ENCODE measurements at regions not wholly inside any gene's neighbourhood (a gene's known extent, or its start where the extent isn't known, plus 50 kb on each side); places are given as distances from the start of the nearest gene placed in this dataset.

- intact Hi-C loops (cut with micrococcal nuclease; ENCODE audit: unreplicated experiment) (no loop called here), in situ Hi-C loops (cut with MboI) (no loop called here)
- no peaks in the 10 kb centered on the region for H3K79me2 ChIP-seq (ENCODE audit: control insufficient read depth, insufficient read depth, low read length)
- ChIA-PET RAD21 (ENCODE audit: unreplicated experiment) (no interaction called here), CTCF (interaction anchor here (1.6 kb wide), 1 partner anchor 9 kb away, joined by 5 read pairs; no protein-coding TSS in a partner anchor), POLR2A (no interaction called here), SMC1A (ENCODE audit: uncharacterized antibody, unreplicated experiment) (no interaction called here)
- no peak overlapping the region for H3K27ac ChIP-seq (ENCODE audit: control insufficient read depth, insufficient read depth)
- WGBS (ENCODE audit: insufficient coverage, insufficient replicate concordance, low lambda C conversion rate, missing lambda C conversion rate) = 52% methylated on average over 1 of the region's 1 CpG
- no peaks in the 10 kb centered on the region for H3K9me3 ChIP-seq (replicated peaks; ENCODE audit: control insufficient read depth, insufficient read depth, low read length)
- H3K27me3 ChIP-seq (replicated peaks in 1 of 2; ENCODE audit: control insufficient read depth in 2 of 2, insufficient read depth in 2 of 2, low read length in 1 of 2) = no peaks in the 10 kb centered on the region
- no peak overlapping the region for H3K4me3 ChIP-seq
- no peaks in the 10 kb centered on the region for H3K36me3 ChIP-seq (ENCODE audit: control insufficient read depth in 2 of 2, insufficient read depth in 2 of 2, low read length in 1 of 2)
- no peak overlapping the region for H2AFZ ChIP-seq (ENCODE audit: control insufficient read depth, low read depth, low read length)
- no peak for DNase-seq (ENCODE audit: low read depth, low spot score)
- H3K9ac ChIP-seq (ENCODE audit: control insufficient read depth, insufficient read depth, low read length) = no peak overlapping the region
- no peak overlapping the region for H3K4me2 ChIP-seq (ENCODE audit: control insufficient read depth, insufficient read depth)
- BruUV-seq (replicated peaks) = no TSS peak
- H4K20me1 ChIP-seq (ENCODE audit: control insufficient read depth, insufficient read depth) = no peaks in the 10 kb centered on the region
- TF ChIP-seq CHD2 (IDR thresholded peaks at IDR 0.05; ENCODE audit: borderline replicate concordance, low read depth, low read length) = no peak
- no peak for TF ChIP-seq POLR2A (IDR thresholded peaks at IDR 0.05; ENCODE audit: low read depth, low read length)
- TF ChIP-seq FOXM1 (IDR thresholded peaks at IDR 0.05; ENCODE audit: low read depth, low read length) = no peak
- TF ChIP-seq CBFB (IDR thresholded peaks at IDR 0.05; ENCODE audit: low read depth) = no peak
- TF ChIP-seq YY1 (IDR thresholded peaks at IDR 0.05; ENCODE audit: low read depth, low read length) = no peak
- TF ChIP-seq FOS (IDR thresholded peaks at IDR 0.05; ENCODE audit: borderline replicate concordance, extremely low read depth, insufficient read length) = no peak
- TF ChIP-seq ESRRA (IDR thresholded peaks at IDR 0.05; ENCODE audit: low read length) = no peak
- TF ChIP-seq ZNF274 (IDR thresholded peaks at IDR 0.05; ENCODE audit: insufficient read depth, insufficient read length) = no peak
- TF ChIP-seq RCOR1 (conservative IDR thresholded peaks at IDR 0.05; ENCODE audit: low read depth, low read length) = no peak
- TF ChIP-seq SUZ12 (IDR thresholded peaks at IDR 0.05; ENCODE audit: unreplicated experiment) = no peak
- no peak for TF ChIP-seq CTCF (IDR thresholded peaks at IDR 0.05 in 2 of 3, conservative IDR thresholded peaks at IDR 0.05 in 1 of 3; ENCODE audit: control insufficient read depth in 2 of 3, extremely low read depth in 1 of 3, insufficient read depth in 1 of 3, low read depth in 3 of 3, low read length in 3 of 3)
- TF ChIP-seq PKNOX1 (IDR thresholded peaks at IDR 0.05) = no peak
- TF ChIP-seq POLR2AphosphoS2 (IDR thresholded peaks at IDR 0.05; ENCODE audit: low read depth, low read length) = no peak
- no peak for TF ChIP-seq PAX5 (IDR thresholded peaks at IDR 0.05; ENCODE audit: borderline replicate concordance, low read depth, low read length)
- no peak for TF ChIP-seq SRF (IDR thresholded peaks at IDR 0.05; ENCODE audit: low read depth in 2 of 2, low read length in 2 of 2)
- TF ChIP-seq ZNF24 (IDR thresholded peaks at IDR 0.05) = no peak
- no peaks in the 10 kb centered on the region for H3K4me1 ChIP-seq (ENCODE audit: control insufficient read depth, insufficient read depth, low read length)
- no peak for FAIRE-seq
- ATAC-seq = no peak
These were observed 306.6 kb upstream of the TENM4 start for GRCh38 chr11:79747406-79747805.
